Duodenal mucosa (tissue), 2 donors: ENCODE measurements at regions not wholly inside any gene's neighbourhood (a gene's known extent, or its start where the extent isn't known, plus 50 kb on each side); places are given as distances from the start of the nearest gene placed in this dataset.

ENCODE experiments used
- H3K27ac ChIP-seq: one replicate; pipeline ENCODE4 v1.7.0; 2013; ENCODE audit warnings: low read depth, low read length
- H3K27me3 ChIP-seq, 2 donors: one replicate each; pipeline ENCODE4 v1.7.0; 2013; ENCODE audit warnings: low read length in 2 of 2, control low read depth in 1 of 2; ENCODE audit not compliant: insufficient read depth in 2 of 2, control insufficient read depth in 1 of 2
- H3K36me3 ChIP-seq, 2 donors: one replicate each; pipeline ENCODE4 v1.7.0; 2013; ENCODE audit warnings: low read length in 2 of 2, control low read depth in 1 of 2; ENCODE audit not compliant: insufficient read depth in 2 of 2, control insufficient read depth in 1 of 2
- H3K4me1 ChIP-seq, 2 donors: one replicate each; pipeline ENCODE4 v1.7.0; 2013; ENCODE audit warnings: low read length in 2 of 2, control low read depth in 1 of 2; ENCODE audit not compliant: insufficient read depth in 2 of 2, control insufficient read depth in 1 of 2
- H3K4me3 ChIP-seq, 2 donors: one replicate each; pipeline ENCODE4 v1.7.0; 2013; ENCODE audit warnings: low read length in 2 of 2, low read depth in 1 of 2
- H3K9ac ChIP-seq, 2 donors: one replicate each; pipeline ENCODE4 v1.7.0; 2013; ENCODE audit warnings: low read length in 2 of 2, low read depth in 1 of 2
- H3K9me3 ChIP-seq, 2 donors: one replicate each; pipeline ENCODE4 v1.7.0; 2013; ENCODE audit warnings: low read length in 2 of 2, control low read depth in 1 of 2; ENCODE audit not compliant: control insufficient read depth in 1 of 2

GRCh38 chr4:183763990-183764754 is 105.1 kb downstream of the TRAPPC11 start:
- Histone ChIP-seq H3K4me3 (no peak overlapping the region), H3K36me3 (no peaks in the 10 kb centered on the region)

GRCh38 chr4:183765251-183765911 is 106.3 kb downstream of the TRAPPC11 start:
- no peak overlapping the region for H3K4me3 ChIP-seq
- no peaks in the 10 kb centered on the region for H3K27me3 ChIP-seq
- H3K4me1 ChIP-seq, result peaks cover 0 to 5% of the 10 kb centered on the region in 2 donors
- peak overlapping the region in 1 of 2 donors; percentile 27 for H3K9ac ChIP-seq
- no peaks in the 10 kb centered on the region for H3K36me3 ChIP-seq
- peak overlapping the region; percentile 58 for H3K27ac ChIP-seq
- no peaks in the 10 kb centered on the region for H3K9me3 ChIP-seq

More at GRCh38 chr4:183763990-183764754, 105.1 kb downstream of the TRAPPC11 start:
- Histone ChIP-seq H3K4me1 (peaks cover 0 to 9% of the 10 kb centered on the region in 2 donors), H3K27me3 (no peaks in the 10 kb centered on the region), H3K27ac (no peak overlapping the region), H3K9ac (no peak overlapping the region), H3K9me3 (no peaks in the 10 kb centered on the region)

GRCh38 chr4:183766140-183766539 is 107.0 kb downstream of the TRAPPC11 start:
- Histone ChIP-seq H3K27ac (no peak overlapping the region), H3K4me1 (peaks cover 0 to under 1% of the 10 kb centered on the region in 2 donors), H3K9me3 (no peaks in the 10 kb centered on the region), H3K27me3 (no peaks in the 10 kb centered on the region), H3K9ac (no peak overlapping the region), H3K36me3 (no peaks in the 10 kb centered on the region), H3K4me3 (no peak overlapping the region)

- Histone ChIP-seq H3K9ac (no peak overlapping the region), H3K9me3 (no peaks in the 10 kb centered on the region), H3K4me3 (no peak overlapping the region), H3K27me3 (no peaks in the 10 kb centered on the region), H3K36me3 (no peaks in the 10 kb centered on the region), H3K4me1 (no peaks in the 10 kb centered on the region), H3K27ac (no peak overlapping the region)
Observed at GRCh38 chr4:183770906-183771305, 111.8 kb downstream of the TRAPPC11 start.

- no peak overlapping the region for H3K9ac ChIP-seq
- H3K36me3 ChIP-seq, result no peaks in the 10 kb centered on the region
- no peaks in the 10 kb centered on the region for H3K4me1 ChIP-seq
- no peaks in the 10 kb centered on the region for H3K27me3 ChIP-seq
- H3K27ac ChIP-seq, result no peak overlapping the region
- H3K9me3 ChIP-seq, result no peaks in the 10 kb centered on the region
- no peak overlapping the region for H3K4me3 ChIP-seq
Observed at GRCh38 chr4:183772361-183772760, 113.3 kb downstream of the TRAPPC11 start.

- Histone ChIP-seq H3K9me3 (no peaks in the 10 kb centered on the region), H3K36me3 (no peaks in the 10 kb centered on the region), H3K4me1 (no peaks in the 10 kb centered on the region), H3K27ac (no peak overlapping the region), H3K27me3 (no peaks in the 10 kb centered on the region), H3K4me3 (no peak overlapping the region), H3K9ac (no peak overlapping the region)
Observed at GRCh38 chr4:183773790-183774189, 114.7 kb downstream of the TRAPPC11 start.

- H3K9me3 ChIP-seq, result no peaks in the 10 kb centered on the region
- H3K4me1 ChIP-seq, result peaks cover 8 to 9% of the 10 kb centered on the region in 2 donors
- no peak overlapping the region for H3K27ac ChIP-seq
- no peaks in the 10 kb centered on the region for H3K27me3 ChIP-seq
- H3K4me3 ChIP-seq, result no peak overlapping the region
- no peak overlapping the region for H3K9ac ChIP-seq
- H3K36me3 ChIP-seq, result no peaks in the 10 kb centered on the region
Observed at GRCh38 chr4:183783306-183783705, 121.8 kb upstream of the STOX2 start.

GRCh38 chr4:183783991-183784553 is 121.0 kb upstream of the STOX2 start:
- H3K9me3 ChIP-seq, result no peaks in the 10 kb centered on the region
- no peaks in the 10 kb centered on the region for H3K36me3 ChIP-seq
- peak overlapping the region in 1 of 2 donors; percentile 10 for H3K4me3 ChIP-seq
- H3K9ac ChIP-seq, result no peak overlapping the region
- H3K4me1 ChIP-seq, result peaks cover 8 to 9% of the 10 kb centered on the region in 2 donors
- no peaks in the 10 kb centered on the region for H3K27me3 ChIP-seq
- no peak overlapping the region for H3K27ac ChIP-seq

- H3K4me3 ChIP-seq, result no peak overlapping the region
- no peaks in the 10 kb centered on the region for H3K36me3 ChIP-seq
- peaks cover 0 to 8% of the 10 kb centered on the region in 2 donors for H3K9me3 ChIP-seq
- H3K9ac ChIP-seq, result no peak overlapping the region
- no peak overlapping the region for H3K27ac ChIP-seq
- no peaks in the 10 kb centered on the region for H3K27me3 ChIP-seq
- peaks cover 8 to 9% of the 10 kb centered on the region in 2 donors for H3K4me1 ChIP-seq
Observed at GRCh38 chr4:183788308-183788905, 116.7 kb upstream of the STOX2 start.

GRCh38 chr4:183789657-183790056 is 115.5 kb upstream of the STOX2 start:
- Histone ChIP-seq H3K36me3 (no peaks in the 10 kb centered on the region), H3K4me1 (peaks cover 0 to under 1% of the 10 kb centered on the region in 2 donors), H3K27me3 (no peaks in the 10 kb centered on the region), H3K9me3 (peaks cover 3 to 16% of the 10 kb centered on the region in 2 donors), H3K27ac (no peak overlapping the region), H3K9ac (no peak overlapping the region), H3K4me3 (no peak overlapping the region)
